AG04449 (cell line): ENCODE measurements at regions not wholly inside any gene's neighbourhood (a gene's known extent, or its start where the extent isn't known, plus 50 kb on each side); places are given as distances from the start of the nearest gene placed in this dataset.
A peak's percentile ranks its signal among the peaks of the same experiment; 100 is the strongest.

Experiments
- CTCF ChIA-PET: fragments of 350-600 bp; formaldehyde crosslinking; extraction: SDS; loops from one replicate; lab custom pipeline; 2021; ENCODE audit warnings: antibody characterized with exemption; lab: Yijun Ruan, JAX
- POLR2A ChIA-PET: fragments of 400-600, 350-600 bp; formaldehyde crosslinking; extraction: SDS; loops from one replicate; lab custom pipeline; 2020; ENCODE audit warnings: antibody characterized with exemption, inconsistent platforms; lab: Yijun Ruan, JAX
- DNase-seq: peaks from one replicate; pipeline ENCODE4 v3.0.0-alpha.2; 2010; ENCODE audit warnings: low read depth, low spot score
- H3K4me3 ChIP-seq: 2 replicates; pipeline ENCODE4 v1.5.1; 2011; ENCODE audit warnings: low read depth, mild to moderate bottlenecking, control low read depth, low read length
- TF ChIP-seq, protein P1 (sequence below): IDR thresholded peaks from one replicate; pipeline ENCODE4 v1.5.1; 2011; ENCODE audit warnings: mild to moderate bottlenecking, moderate library complexity, low read length, control low read depth, inconsistent platforms; ENCODE audit not compliant: insufficient read depth; ENCODE audit errors: missing control alignments

GRCh38 chr14:29220566-29220965 is 454.0 kb downstream of the FOXG1 start:
- TF ChIP-seq, protein P1, sequence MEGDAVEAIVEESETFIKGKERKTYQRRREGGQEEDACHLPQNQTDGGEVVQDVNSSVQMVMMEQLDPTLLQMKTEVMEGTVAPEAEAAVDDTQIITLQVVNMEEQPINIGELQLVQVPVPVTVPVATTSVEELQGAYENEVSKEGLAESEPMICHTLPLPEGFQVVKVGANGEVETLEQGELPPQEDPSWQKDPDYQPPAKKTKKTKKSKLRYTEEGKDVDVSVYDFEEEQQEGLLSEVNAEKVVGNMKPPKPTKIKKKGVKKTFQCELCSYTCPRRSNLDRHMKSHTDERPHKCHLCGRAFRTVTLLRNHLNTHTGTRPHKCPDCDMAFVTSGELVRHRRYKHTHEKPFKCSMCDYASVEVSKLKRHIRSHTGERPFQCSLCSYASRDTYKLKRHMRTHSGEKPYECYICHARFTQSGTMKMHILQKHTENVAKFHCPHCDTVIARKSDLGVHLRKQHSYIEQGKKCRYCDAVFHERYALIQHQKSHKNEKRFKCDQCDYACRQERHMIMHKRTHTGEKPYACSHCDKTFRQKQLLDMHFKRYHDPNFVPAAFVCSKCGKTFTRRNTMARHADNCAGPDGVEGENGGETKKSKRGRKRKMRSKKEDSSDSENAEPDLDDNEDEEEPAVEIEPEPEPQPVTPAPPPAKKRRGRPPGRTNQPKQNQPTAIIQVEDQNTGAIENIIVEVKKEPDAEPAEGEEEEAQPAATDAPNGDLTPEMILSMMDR: no peak
- H3K4me3 ChIP-seq: no peak overlapping the region
- POLR2A ChIA-PET: no interaction called here
- CTCF ChIA-PET: interaction anchor here (0.9 to 1.2 kb wide), 2 partner anchors 446 to 464 kb away, joined by 3 to 4 read pairs; no protein-coding TSS in a partner anchor
- no peak for DNase-seq

GRCh38 chr14:29222006-29222405 is 455.4 kb downstream of the FOXG1 start:
- ChIA-PET CTCF (interaction anchor here (1.0 to 1.4 kb wide), 2 partner anchors 9 to 18 kb away, joined by 3 to 6 read pairs; no protein-coding TSS in a partner anchor), POLR2A (no interaction called here)
- H3K4me3 ChIP-seq: no peak overlapping the region
- DNase-seq: no peak
- TF ChIP-seq, protein P1: no peak

DNA sequence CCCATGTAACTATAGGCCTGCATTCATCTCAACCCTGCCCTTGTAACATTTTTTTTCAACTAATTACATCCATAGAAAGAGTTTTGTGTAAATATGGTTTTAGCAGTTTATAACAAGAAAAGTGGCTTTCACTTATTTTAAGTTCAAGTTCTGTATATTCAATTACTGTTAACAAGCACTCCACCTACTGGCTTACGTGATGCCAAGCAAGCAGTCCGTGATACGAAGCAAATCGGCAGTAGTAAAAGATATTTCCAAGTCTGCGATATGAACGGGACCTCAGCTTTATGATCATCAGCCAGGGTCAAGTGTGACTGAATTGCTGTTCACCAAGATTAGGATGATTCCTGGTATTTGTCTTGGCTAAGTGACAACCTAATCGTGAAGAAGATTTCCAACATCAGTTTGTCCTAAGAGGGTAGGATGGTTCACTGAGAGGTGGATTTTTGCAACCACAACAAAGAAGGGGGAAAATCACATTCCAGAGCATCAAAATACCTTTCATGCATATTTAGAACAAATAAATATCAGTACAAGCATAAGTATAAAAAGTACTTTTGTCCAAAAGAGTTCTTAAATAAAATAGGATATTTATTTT is 456.2 kb downstream of the FOXG1 start:
- DNase-seq: no peak
- ChIA-PET POLR2A (no interaction called here), CTCF (interaction anchor here (1.2 kb wide), 1 partner anchor 459 kb away, joined by 3 read pairs; no protein-coding TSS in a partner anchor)
- no peak overlapping the region for H3K4me3 ChIP-seq
- TF ChIP-seq, protein P1: peak; percentile 49

DNA sequence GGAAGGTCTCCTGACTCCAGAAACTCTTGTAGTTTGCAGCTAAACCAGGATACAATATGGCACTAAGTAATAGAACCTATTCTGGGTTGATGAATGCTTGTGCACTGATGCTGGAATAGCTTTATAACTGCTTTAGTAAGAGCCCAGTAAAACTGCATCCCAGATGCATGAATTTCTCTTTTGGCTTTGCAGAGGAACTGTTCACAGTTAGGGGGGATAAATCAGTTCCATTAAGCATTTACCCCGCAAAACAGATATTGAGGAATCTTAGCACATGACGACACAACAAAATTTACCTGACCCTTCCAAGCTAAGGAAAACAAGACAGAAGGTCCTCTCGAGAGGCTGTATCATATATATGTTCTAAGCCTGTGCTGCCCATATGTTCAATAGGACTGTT is 457.4 kb downstream of the FOXG1 start:
- H3K4me3 ChIP-seq: no peak overlapping the region
- POLR2A ChIA-PET: no interaction called here
- CTCF ChIA-PET: interaction anchor here (0.6 to 1.5 kb wide), 3 partner anchors 16 to 467 kb away, joined by 3 to 4 read pairs (median 3); no protein-coding TSS in a partner anchor
- no peak for DNase-seq
- TF ChIP-seq, protein P1: no peak

DNA sequence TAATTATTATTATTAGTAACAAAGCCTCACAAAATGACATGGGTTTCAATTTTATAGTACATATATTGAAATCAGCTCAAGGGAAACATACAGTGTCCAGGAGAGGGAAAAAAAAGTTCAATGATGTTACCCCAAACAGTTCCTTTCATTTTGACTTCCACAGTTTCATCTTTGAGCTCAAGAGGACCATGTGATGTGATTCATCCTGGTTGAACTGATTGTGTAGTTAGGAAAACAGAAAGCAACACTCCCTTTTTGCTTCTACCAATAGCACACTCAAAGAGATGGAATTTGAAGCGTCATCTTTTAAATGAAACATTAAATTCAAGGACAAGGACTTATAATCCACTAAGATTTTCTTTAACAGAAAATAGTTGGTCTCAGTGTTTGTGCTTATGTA is 461.0 kb downstream of the FOXG1 start:
- no peak for DNase-seq
- ChIA-PET CTCF (no interaction called here), POLR2A (no interaction called here)
- TF ChIP-seq, protein P1: no peak
- no peak overlapping the region for H3K4me3 ChIP-seq

- ChIA-PET CTCF (no interaction called here), POLR2A (no interaction called here)
- TF ChIP-seq, protein P1: no peak
- DNase-seq: no peak
- H3K4me3 ChIP-seq: no peak overlapping the region
These were observed 465.6 kb downstream of the FOXG1 start for GRCh38 chr14:29232153-29232552.
